ENCODE measurements at regions not wholly inside any gene's neighbourhood (a gene's known extent, or its start where the extent isn't known, plus 50 kb on each side); places are given as distances from the start of the nearest gene placed in this dataset.

GRCh38 chr20:4552075-4552640 lies 134.1 kb upstream of the PRNP start:
- no peak for TF ChIP-seq EP300 (IDR thresholded peaks at IDR 0.05)
- TF ChIP-seq CTCF (IDR thresholded peaks at IDR 0.05): no peak
- TF ChIP-seq POLR2AphosphoS5 (IDR thresholded peaks at IDR 0.05): no peak
- no peak for TF ChIP-seq POLR2A (IDR thresholded peaks at IDR 0.05)
